Adrenal gland (tissue), 9 donors: ENCODE measurements at regions not wholly inside any gene's neighbourhood (a gene's known extent, or its start where the extent isn't known, plus 50 kb on each side); places are given as distances from the start of the nearest gene placed in this dataset.

ENCODE experiments used
- DNase-seq, 7 donors: peaks; one replicate each; pipeline ENCODE4 v3.0.0-alpha.2; 2019 to 2020
- H3K27ac ChIP-seq, 5 donors: fragments of 200-600 bp; sonication (generic) in 4 of 5; 1 replicate in 3 of 5; 2 replicates in 2 of 5; pipeline versions ENCODE4 v1.5.1 to v1.8.0; 2016 to 2020; ENCODE audit warnings: mild to moderate bottlenecking in 1 of 5
- H3K27me3 ChIP-seq: fragments of 200-600 bp; 2 replicates; pipeline ENCODE4 v1.8.0; 2021
- H3K36me3 ChIP-seq, 2 donors: fragments of 200-600 bp; replicated peaks in 1 of 2; 1 replicate in 1 of 2; 2 replicates in 1 of 2; pipeline versions ENCODE4 v1.5.1 to v1.8.0; 2018 to 2022
- H3K4me1 ChIP-seq, 2 donors: fragments of 200-600 bp; replicated peaks in 1 of 2; 1 replicate in 1 of 2; 2 replicates in 1 of 2; pipeline versions ENCODE4 v1.5.1 to v1.8.0; 2018 to 2021
- H3K4me3 ChIP-seq, 4 donors: fragments of 200-600 bp; sonication (generic) in 3 of 4; one replicate each; pipeline ENCODE4 v1.5.1; 2016 to 2018
- H3K9me3 ChIP-seq, 3 donors: fragments of 200-600 bp; sonication (generic) in 1 of 3; replicated peaks in 1 of 3; 1 replicate in 2 of 3; 2 replicates in 1 of 3; pipeline versions ENCODE4 v1.5.1 to v1.8.0; 2016 to 2021
- POLR2A ChIP-seq, 2 donors: fragments of 450-650 bp; IDR thresholded peaks; one replicate each; pipeline ENCODE4 v1.6.1; 2017; ENCODE audit warnings: antibody characterized with exemption in 2 of 2, mild to moderate bottlenecking in 2 of 2, moderate library complexity in 1 of 2
- WGBS, 4 donors: extraction: QIAGEN DNeasy Blood & Tissue Kit in 2 of 4; methylation state at CpG; one replicate each; pipeline versions ENCODE4 v1.1.5 to v1.1.7; 2013 to 2017; 5-methylcytosine and 5-hydroxymethylcytosine counted together
- intact Hi-C, 2 donors: fragments of 100-400 bp; cut with DNase I; formaldehyde crosslinking; loops; one replicate each; pipeline versions ENCODE4 v1.14.1 to v1.15.0; 2022 to 2023
- TF ChIP-seq, protein P1 (sequence below), 6 experiments: fragments of 450-650 bp in 4 of 6; fragments of 200-600 bp in 2 of 6; sonication (generic) in 1 of 6; IDR thresholded peaks; 1 replicate in 5 of 6; 2 replicates in 1 of 6; pipeline versions ENCODE4 v1.5.1 to v1.8.0; 2016 to 2021; ENCODE audit warnings: antibody characterized with exemption in 6 of 6, mild to moderate bottlenecking in 2 of 6, moderate library complexity in 1 of 6
- donor health status: healthy with polysubstance abuse.
- donor health status: Bipolar disorder and iron deficiency.
- donor health status: DM: yes; HTN: yes; CAD: no.
- donor health status: DM: no; HTN: no; CAD: no.
- donor health status: DM: no; HTN: no; CAD: no.

DNA sequence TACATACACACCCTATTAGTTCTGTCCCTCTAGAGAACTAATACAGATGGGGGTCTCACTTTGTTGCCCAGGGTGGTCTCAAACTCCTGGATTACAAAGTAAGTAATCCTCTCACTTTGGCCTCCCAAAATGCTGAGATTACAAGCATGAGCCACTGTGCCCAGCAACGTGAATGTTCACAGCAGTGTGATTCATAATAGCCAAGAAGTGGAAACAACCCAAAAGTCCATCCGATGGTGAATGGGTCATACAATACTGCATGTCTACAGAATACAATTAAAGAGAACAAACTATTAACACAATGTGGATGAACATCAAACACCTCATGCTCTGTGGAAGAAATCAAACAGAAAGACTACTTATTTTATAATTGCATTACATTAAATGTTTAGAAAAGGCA lies 57.3 kb upstream of the SYNE2 start:
- H3K27me3 ChIP-seq = no peaks in the 10 kb centered on the region
- H3K4me1 ChIP-seq = no peaks in the 10 kb centered on the region
- DNase-seq = no peak
- intact Hi-C loops = no loop called here
- no peak overlapping the region for H3K4me3 ChIP-seq
- H3K9me3 ChIP-seq = no peaks in the 10 kb centered on the region
- 35 to 47% (median 41%) methylated on average over 2 of the region's 2 CpGs for WGBS, 4 donors
- no peak overlapping the region for H3K27ac ChIP-seq
- TF ChIP-seq, protein P1, sequence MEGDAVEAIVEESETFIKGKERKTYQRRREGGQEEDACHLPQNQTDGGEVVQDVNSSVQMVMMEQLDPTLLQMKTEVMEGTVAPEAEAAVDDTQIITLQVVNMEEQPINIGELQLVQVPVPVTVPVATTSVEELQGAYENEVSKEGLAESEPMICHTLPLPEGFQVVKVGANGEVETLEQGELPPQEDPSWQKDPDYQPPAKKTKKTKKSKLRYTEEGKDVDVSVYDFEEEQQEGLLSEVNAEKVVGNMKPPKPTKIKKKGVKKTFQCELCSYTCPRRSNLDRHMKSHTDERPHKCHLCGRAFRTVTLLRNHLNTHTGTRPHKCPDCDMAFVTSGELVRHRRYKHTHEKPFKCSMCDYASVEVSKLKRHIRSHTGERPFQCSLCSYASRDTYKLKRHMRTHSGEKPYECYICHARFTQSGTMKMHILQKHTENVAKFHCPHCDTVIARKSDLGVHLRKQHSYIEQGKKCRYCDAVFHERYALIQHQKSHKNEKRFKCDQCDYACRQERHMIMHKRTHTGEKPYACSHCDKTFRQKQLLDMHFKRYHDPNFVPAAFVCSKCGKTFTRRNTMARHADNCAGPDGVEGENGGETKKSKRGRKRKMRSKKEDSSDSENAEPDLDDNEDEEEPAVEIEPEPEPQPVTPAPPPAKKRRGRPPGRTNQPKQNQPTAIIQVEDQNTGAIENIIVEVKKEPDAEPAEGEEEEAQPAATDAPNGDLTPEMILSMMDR (IDR thresholded peaks at IDR 0.05) = no peak
- no peak for TF ChIP-seq POLR2A (IDR thresholded peaks at IDR 0.05)
- H3K36me3 ChIP-seq = no peaks in the 10 kb centered on the region

DNA sequence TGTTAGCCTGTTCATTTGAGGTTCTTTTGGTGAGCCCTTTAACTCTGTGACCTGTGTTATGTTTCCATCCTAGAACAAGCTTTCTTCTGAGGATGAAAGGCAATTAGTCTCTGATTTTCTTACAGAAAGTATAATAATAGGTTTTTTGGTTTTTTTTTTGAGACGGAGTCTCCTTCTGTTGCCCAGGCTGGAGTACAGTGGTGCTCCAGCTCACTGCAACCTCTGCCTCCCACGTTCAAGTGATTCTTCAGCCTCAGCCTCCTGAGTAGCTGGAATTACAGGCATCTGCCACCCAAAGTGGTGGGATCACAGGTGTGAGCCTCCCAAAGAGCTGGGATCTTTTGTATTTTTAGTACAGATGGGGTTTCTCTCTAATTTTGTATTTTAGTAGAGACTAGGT lies 52.7 kb upstream of the SYNE2 start:
- H3K4me1 ChIP-seq = no peaks in the 10 kb centered on the region
- no peaks in the 10 kb centered on the region for H3K36me3 ChIP-seq
- H3K27ac ChIP-seq = no peak overlapping the region
- no peaks in the 10 kb centered on the region for H3K27me3 ChIP-seq
- no peak for DNase-seq
- intact Hi-C loops = no loop called here
- TF ChIP-seq, protein P1 (IDR thresholded peaks at IDR 0.05) = no peak
- TF ChIP-seq POLR2A (IDR thresholded peaks at IDR 0.05) = no peak
- WGBS, 4 donors = 42 to 58% (median 52%) methylated on average over 2 of the region's 2 CpGs
- peak overlapping the region in 1 of 4 donors; percentile 41 for H3K4me3 ChIP-seq
- H3K9me3 ChIP-seq = no peaks in the 10 kb centered on the region

DNA sequence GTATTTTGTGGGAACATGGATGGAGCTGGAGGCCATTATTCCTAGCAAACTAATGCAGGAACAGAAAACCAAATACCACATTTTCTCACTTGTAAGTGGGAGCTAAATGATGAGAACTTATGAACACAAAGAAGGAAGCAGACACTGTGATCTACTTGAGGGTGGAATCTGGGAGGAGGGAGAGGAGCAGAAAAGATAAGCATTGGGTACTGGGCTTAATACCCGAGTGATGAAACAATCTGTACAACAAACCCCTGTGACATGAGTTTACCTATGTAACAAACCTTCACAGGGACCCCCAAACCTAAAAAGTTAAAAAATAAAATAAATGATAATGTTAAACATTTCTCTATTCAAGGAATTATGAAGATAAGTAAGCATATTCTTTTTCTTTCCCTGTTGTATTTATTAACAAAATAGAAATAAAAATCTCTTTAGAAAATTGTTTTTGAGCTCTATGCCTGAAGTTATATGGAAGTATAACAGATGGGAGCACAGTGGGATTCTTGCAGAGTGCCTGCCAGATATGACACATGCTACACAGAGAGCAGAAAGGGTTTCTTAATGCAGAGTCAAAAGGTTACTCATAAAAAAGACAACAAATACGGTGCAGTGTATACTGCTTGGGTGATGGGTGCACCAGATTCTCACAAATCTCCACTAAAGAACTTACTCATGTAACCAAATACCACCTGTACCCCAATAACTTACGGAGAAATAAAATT lies 52.0 kb upstream of the SYNE2 start:
- no peak for DNase-seq
- intact Hi-C loops = no loop called here
- Histone ChIP-seq H3K36me3 (no peaks in the 10 kb centered on the region), H3K4me3 (no peak overlapping the region), H3K4me1 (no peaks in the 10 kb centered on the region), H3K27me3 (no peaks in the 10 kb centered on the region), H3K9me3 (no peaks in the 10 kb centered on the region), H3K27ac (no peak overlapping the region)
- no peak for TF ChIP-seq POLR2A (IDR thresholded peaks at IDR 0.05)
- TF ChIP-seq, protein P1 (IDR thresholded peaks at IDR 0.05) = no peak
- WGBS, 4 donors = 71 to 85% (median 75%) methylated on average over 3 of the region's 3 CpGs
